Inferior parietal cortex (tissue), 1 donor: ENCODE measurements at regions not wholly inside any gene's neighbourhood (a gene's known extent, or its start where the extent isn't known, plus 50 kb on each side); places are given as distances from the start of the nearest gene placed in this dataset.

Experiments used
- DNase-seq: peaks from one replicate; pipeline ENCODE4 v3.0.0-alpha.2; 2016; ENCODE audit errors: extremely low spot score

DNA sequence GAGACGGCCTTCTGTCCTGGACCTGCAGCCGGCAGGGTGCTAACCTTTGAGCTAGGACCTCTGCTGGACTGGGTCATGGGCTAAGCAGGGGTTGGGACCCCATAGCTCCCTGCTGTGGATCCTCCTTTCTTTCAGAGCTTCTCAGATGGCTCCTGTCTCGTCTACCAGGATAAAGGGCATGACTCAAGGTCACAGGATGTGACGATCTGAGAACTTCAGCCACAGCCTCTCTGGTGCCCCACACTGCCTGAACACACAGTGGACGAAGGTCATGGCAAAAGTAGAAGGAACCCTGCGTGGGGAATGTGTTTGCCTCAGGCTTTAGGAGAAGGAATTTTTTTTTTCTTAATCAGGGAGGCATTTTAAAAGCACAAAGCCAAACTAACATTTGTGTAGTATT lies 196.7 kb downstream of the TRIM29 start:
- DNase-seq = no peak

GRCh38 chr11:119940401-119940976 lies 197.4 kb downstream of the TRIM29 start:
- peak; percentile 40 for DNase-seq

DNA sequence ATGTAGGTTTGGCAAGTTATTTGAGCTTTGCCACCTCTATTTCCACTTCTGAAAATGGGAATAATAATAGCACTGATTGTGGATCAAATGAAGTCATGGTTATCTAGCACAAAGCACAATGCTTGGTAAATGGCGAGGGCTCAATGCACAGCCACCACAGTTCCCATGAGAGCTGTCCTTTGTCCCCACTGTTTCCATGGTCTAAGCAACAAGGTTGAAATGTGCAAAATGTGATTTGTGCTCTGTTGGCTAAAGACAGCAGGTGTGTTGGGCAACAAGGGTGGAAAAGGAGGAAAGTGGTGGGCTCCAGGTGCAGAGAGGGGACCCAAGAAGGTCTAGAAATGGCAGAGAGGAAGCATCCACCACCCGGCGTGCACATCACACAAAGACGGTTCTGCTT lies 200.5 kb downstream of the TRIM29 start:
- no peak for DNase-seq

DNA sequence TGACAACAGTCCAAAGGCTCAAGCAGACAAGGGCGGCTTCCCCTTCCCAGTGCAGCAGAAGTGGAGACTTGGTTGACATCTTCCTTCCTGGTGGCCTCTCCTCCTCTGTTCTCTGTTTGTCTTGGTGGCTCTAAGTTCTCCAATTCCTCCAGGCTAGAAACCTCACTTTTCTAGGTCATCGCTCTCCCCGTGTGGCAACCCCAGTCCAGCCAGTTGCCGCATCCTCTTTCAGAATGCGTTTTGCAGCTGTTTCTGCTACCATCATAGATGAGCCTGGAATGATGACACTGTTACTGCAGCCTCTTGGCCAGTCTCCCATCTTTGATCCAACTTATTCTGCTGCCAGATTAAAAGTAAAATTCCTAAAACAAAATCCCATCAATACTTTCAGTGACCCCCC lies 201.5 kb downstream of the TRIM29 start:
- DNase-seq = no peak

GRCh38 chr11:119935349-119935925 lies 202.5 kb downstream of the TRIM29 start:
- DNase-seq = no peak

DNA sequence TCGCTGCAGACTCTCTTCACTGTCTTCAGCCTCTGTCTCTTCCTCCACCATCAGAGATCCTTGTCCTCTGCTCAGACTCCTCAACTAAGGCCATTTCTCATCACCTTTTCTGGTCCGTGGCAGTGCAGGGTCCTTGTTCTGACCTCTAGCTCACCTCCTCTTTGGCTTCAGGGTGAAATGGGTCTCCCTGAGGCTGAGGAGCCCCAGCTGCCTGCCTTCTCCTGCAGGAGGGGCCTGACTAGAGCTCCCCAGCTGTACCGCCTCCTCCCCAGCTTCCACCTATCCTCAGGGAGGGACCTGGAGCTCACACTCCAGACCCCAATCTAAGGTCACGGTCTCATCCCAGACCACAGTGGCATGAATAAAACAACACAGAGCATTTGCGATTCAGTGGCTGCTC lies 203.0 kb downstream of the TRIM29 start:
- no peak for DNase-seq

DNA sequence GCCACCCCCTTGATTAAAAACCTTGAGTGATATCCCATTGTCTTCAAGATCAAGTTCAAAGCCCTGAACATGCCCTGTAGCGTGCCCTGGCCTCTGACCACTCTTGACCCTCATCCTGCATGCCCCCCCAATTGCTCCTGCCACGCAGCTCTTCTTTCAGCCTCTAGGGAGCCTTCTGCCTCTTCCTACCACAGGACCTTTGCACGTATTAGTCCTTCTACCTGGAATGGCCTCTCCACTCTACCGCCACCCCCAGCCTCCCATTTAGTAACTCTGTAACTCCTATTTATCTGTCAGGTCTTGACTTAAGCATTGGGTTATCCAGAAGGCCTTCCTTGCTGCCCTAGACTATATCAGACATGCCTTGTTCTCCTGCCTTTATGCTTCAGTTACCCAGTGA lies 203.6 kb downstream of the TRIM29 start:
- DNase-seq = no peak

DNA sequence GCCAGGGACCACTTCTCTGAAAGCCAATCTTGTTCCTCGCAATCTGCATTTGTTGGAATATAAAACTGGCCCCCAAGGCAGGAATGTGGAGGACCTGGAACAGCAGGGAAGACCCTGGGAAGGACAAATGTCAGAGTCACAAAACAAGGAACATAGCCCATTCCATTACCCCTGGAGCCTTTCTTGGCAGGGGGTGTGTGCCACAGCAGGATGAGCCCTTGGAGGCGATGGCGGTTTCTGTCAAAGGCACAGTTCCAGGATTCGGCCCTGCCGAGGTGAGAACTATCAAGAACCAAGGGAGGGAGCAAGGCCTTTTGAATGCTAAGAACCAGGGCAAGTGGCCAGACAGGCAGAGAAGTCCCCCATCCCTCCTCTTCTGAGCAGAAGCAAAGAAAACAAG lies 204.3 kb downstream of the TRIM29 start:
- no peak for DNase-seq

DNA sequence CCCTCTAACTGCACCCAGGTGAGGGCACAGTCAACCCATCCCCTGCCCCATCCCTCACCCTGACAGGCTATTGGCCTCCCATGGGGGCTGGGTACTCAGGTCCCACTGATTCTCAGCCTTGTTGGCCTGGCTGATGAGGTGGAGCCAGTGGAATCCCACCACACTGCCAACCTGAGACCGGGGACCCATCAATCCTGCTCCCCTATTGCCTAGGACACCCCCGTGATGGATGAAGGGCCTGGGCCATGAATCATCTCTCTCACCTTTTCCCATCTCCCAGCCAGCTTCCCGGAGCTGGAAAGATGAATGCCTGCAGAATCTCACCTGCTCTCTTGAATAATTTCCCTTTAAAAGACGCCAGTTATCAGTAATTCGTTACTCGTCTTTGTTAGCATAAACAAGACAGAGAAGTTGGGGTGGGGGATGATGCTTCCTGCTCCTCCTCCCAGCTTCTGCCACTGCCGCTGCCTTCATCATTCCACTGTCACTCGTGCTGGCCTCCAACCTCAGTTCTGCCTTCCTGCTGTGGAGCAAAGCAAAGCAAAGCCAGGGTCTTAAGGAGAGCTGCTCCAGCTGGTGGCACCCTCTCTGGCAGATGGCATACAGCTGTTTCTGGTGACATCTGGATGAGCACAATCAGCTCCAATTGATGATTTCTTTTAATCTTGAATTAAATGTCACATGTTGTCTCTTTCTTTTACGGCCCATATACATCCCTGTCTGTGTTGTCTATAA lies 204.0 kb upstream of the NECTIN1 start:
- no peak for DNase-seq

GRCh38 chr11:119928047-119928446 lies 199.0 kb upstream of the NECTIN1 start:
- DNase-seq = no peak

DNA sequence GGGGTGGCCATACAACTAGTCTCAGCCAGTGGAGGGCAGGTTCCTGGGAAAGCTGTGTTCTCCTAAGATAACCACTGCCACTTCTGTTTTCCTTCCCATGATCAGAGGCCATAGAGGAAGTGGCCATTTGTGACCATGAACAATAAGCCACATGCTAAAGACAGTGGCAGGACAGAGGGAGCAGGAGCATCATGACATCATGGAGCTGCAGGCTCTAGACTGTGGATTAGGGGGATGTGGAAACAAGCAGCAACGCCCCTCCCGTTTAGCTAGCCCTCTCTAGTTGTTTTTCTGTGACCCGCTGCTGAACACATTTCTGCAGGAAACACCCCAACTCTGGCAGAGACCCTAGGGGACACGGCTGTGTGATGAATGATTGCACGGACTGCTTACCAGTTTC lies 195.0 kb upstream of the NECTIN1 start:
- DNase-seq = no peak

DNA sequence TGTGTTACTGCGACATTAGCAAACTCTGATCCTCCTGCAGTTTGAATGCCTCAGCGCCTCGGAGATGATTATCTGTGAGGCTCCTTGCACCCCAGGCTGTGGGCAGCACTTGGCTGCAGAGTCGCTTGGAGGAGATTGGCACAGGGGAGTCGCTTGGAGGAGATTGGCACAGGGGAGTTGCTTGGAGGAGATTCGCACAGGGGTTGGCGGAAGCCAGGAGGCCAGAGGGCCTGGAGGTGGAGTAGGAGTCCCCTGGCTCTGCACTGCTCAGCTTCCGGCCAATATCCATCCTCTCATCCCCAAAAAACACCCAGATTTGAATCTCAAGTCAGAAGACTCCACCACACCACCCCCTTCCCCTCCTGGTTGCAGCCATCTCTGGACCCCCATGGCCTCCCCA lies 192.6 kb upstream of the NECTIN1 start:
- DNase-seq = no peak

DNA sequence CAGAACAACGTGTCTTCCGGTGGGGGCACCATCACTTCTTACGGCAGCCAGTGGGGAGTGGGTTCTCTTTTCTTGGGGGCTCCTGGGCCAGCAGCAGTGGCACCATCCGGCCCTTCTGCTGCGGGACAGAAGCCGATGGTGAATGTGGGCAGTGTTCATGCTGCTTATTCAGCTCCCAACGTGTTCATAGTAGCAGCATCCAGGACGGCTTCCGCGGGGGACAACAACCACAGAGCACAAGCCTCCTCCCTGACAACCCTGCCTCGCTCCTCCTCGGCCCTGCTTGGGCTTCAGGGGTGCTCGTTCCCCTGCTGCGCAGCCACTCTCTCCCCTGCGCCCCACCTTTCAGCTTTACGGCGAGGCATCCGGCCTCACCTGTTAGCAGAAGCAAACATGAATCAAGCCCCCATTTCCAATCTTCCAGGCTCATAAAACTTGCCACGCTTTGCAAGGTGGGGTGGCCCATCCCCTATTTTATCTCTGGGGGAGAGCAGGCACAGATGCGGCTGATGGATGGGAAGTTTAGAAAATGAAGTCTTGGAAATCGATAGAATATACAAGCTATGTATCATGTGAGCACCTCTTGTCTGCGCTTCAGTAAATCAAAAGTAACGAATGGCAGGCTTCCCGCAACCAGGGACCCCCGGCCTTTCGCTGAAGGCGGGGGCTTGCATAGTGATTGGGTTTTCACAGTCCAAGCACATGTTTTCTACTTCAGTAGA lies 191.8 kb upstream of the NECTIN1 start:
- no peak for DNase-seq

- no peak for DNase-seq
Observed at GRCh38 chr11:119919656-119920055, 190.7 kb upstream of the NECTIN1 start.

- no peak for DNase-seq
Observed at GRCh38 chr11:119918347-119918746, 189.3 kb upstream of the NECTIN1 start.

- DNase-seq = no peak
Observed at GRCh38 chr11:119916568-119916967, 187.6 kb upstream of the NECTIN1 start.

DNA sequence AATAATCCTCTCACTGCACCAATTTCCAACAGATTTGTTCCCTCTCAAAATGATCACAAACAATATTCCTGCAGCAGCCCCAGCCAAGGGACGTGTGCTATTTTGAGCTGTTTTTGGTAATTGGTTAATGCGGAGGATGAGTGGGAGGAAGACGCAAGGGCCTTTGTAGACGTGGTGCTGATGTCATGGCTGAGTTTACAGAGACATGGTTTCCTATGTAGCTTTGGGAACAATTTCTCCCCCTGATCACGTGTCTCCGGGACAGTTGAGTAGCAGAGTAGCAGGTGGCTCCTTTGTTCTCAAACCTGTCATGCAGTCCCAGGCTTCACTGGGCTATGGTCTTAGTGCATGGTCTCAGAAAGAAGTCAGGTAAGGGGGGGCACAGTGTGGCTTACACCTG lies 183.2 kb upstream of the NECTIN1 start:
- no peak for DNase-seq

GRCh38 chr11:119910650-119911049 lies 181.7 kb upstream of the NECTIN1 start:
- DNase-seq = no peak

DNA sequence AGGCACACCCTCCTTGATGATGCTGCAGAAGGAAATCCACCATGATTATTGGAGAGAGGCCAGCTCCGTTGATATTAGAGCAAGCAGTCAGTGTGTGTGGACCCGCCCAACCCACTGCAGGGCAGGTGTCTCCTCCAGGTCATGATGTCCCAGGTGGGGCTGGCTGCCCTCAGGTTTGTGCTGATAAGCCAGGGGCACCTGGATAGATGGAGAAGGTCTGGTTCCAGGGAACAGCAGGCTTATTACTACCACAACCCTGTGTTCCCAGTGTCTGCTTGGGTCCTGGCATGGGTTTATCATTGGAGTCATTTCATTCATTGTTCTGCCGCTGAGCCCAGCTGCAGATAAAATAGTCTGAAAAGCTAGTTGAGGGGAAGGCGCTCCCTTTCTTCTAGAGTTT lies 181.1 kb upstream of the NECTIN1 start:
- DNase-seq = no peak

DNA sequence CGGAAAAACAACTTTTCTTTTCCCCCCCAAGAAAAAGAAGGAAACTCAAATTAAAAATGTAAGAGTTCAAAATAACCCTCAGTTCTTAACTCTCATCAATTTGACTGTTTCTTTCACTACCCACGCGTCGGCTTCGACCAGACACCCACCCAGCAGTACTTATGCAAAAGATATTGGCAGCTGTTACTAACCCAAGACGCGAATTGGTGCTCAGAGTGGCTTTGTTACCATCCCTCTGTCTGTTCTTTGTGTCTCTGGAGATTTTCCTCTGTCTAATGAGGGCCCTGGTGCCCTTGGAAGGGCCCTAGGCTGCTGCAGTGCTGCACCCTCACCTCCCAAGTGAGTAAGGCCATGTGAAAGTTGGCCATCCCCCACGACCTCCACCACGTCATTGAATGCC lies 180.5 kb upstream of the NECTIN1 start:
- DNase-seq = no peak

DNA sequence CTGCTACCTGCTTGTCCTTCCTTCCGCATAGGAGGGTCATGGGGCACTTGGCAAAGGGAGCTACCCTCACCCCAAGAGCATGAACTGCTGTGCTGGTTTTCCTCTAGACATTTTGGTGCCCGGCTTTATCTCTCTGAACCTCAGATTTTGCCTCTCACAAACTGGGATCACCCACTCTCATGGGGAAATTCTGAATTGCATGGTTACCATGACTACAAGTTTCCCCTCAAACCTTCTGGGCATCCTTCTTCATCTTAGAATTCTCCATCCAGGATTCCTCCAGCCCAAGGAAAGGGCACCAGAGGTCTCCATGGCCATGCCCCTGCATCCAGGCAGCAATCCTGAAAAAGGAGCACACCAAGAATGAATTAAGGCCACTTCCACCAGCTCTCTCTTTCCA lies 180.1 kb upstream of the NECTIN1 start:
- no peak for DNase-seq

- no peak for DNase-seq
Observed at GRCh38 chr11:119908573-119908904, 179.5 kb upstream of the NECTIN1 start.
